ENCODE measurements at regions not wholly inside any gene's neighbourhood (a gene's known extent, or its start where the extent isn't known, plus 50 kb on each side); places are given as distances from the start of the nearest gene placed in this dataset.

DNA sequence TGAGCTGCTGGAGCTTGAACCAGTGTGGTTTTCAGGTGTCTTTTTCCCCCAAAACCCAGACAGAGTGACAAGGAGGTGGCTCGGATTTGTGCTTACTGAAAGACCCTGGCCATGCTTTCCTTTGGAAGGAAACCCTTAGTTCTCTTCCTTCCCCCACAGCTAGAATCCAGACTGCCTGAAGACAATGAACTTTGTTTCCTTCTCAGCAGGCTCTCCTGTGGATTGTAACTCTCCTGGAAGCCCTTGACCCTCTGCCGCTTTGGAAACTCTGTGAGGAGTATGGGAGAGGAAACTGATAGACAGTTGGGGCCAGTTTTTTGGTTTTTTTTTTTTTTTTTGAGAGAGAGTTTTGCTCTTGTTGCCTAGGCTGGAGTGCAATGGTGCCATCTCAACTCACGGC is 62.1 kb upstream of the SESN3 start:
- H3K36me3 ChIP-seq (ENCODE audit: control insufficient read depth, insufficient read depth, low read length), result no peaks in the 10 kb centered on the region
- H3K4me3 ChIP-seq (replicated peaks; ENCODE audit: low read depth, low read length), result no peak overlapping the region
- peaks cover 1% of the 10 kb centered on the region for H3K27me3 ChIP-seq (replicated peaks; ENCODE audit: control insufficient read depth, insufficient read depth, low read length)
- no peak for DNase-seq (ENCODE audit: extremely low read depth, insufficient read length)
- no peak for TF ChIP-seq CTCF (IDR thresholded peaks at IDR 0.05; ENCODE audit: insufficient read depth, low read length, poor library complexity, severe bottlenecking)

- no peak for DNase-seq (ENCODE audit: extremely low read depth, insufficient read length)
Observed at GRCh38 chr11:95291946-95292345, 60.9 kb upstream of the SESN3 start.

DNA sequence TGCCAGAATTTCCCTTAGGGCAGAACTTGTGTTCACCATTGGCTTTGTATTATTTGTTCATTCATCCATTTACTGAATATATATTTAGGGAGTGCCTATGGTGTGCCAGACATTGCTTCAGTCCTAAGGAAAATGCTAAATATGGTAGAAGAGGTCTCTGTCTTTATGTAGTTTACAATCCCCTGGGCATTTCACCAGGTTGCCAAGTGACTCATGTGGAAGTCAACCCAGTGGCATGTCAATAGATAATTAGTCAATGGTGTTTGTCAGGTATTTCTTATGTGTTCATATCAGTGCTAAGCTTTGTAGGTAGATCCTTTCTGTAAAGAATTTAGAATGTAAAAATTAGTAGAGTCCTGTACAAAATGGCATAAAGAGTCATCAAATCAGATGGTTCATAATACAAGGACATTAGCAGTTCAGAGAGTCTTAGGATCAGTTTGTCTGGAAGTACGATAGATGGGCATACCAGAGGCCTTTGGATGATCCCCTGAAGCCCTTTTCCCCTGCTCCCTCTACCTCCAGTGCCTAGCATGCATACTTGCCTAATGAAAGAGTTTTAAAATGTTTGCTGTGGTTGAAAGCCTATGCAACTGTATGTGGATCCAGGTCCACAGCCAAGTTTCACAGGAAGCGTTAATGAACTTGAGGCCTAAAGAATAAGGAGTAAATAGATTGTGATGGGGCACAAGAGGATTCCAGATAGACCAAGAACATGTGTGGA is 58.5 kb upstream of the SESN3 start:
- H3K36me3 ChIP-seq (ENCODE audit: control insufficient read depth, insufficient read depth, low read length), result no peaks in the 10 kb centered on the region
- DNase-seq (ENCODE audit: extremely low read depth, insufficient read length), result no peak
- no peak overlapping the region for H3K4me3 ChIP-seq (replicated peaks; ENCODE audit: low read depth, low read length)
- no peak for TF ChIP-seq CTCF (IDR thresholded peaks at IDR 0.05; ENCODE audit: insufficient read depth, low read length, poor library complexity, severe bottlenecking)
- peaks cover 1% of the 10 kb centered on the region for H3K27me3 ChIP-seq (replicated peaks; ENCODE audit: control insufficient read depth, insufficient read depth, low read length)

More at GRCh38 chr11:95291946-95292345, 60.9 kb upstream of the SESN3 start:
- H3K27me3 ChIP-seq (replicated peaks; ENCODE audit: control insufficient read depth, insufficient read depth, low read length), result peaks cover 1% of the 10 kb centered on the region
- no peak for TF ChIP-seq CTCF (IDR thresholded peaks at IDR 0.05; ENCODE audit: insufficient read depth, low read length, poor library complexity, severe bottlenecking)
- H3K36me3 ChIP-seq (ENCODE audit: control insufficient read depth, insufficient read depth, low read length), result no peaks in the 10 kb centered on the region
- no peak overlapping the region for H3K4me3 ChIP-seq (replicated peaks; ENCODE audit: low read depth, low read length)

- no peak for TF ChIP-seq CTCF (IDR thresholded peaks at IDR 0.05; ENCODE audit: insufficient read depth, low read length, poor library complexity, severe bottlenecking)
- DNase-seq (ENCODE audit: extremely low read depth, insufficient read length), result no peak
- Histone ChIP-seq H3K4me3 (replicated peaks; ENCODE audit: low read depth, low read length) (no peak overlapping the region), H3K27me3 (replicated peaks; ENCODE audit: control insufficient read depth, insufficient read depth, low read length) (no peaks in the 10 kb centered on the region; the same call in 1 of the 2 replicates), H3K36me3 (ENCODE audit: control insufficient read depth, insufficient read depth, low read length) (no peaks in the 10 kb centered on the region)
Observed at GRCh38 chr11:95284057-95285052, 53.4 kb upstream of the SESN3 start.

- Histone ChIP-seq H3K4me3 (replicated peaks; ENCODE audit: low read depth, low read length) (no peak overlapping the region), H3K36me3 (ENCODE audit: control insufficient read depth, insufficient read depth, low read length) (no peaks in the 10 kb centered on the region), H3K27me3 (replicated peaks; ENCODE audit: control insufficient read depth, insufficient read depth, low read length) (no peaks in the 10 kb centered on the region; the same call in 1 of the 2 replicates)
- TF ChIP-seq CTCF (IDR thresholded peaks at IDR 0.05; ENCODE audit: insufficient read depth, low read length, poor library complexity, severe bottlenecking), result no peak
- no peak for DNase-seq (ENCODE audit: extremely low read depth, insufficient read length)
Observed at GRCh38 chr11:95283650-95284049, 52.6 kb upstream of the SESN3 start.

All from GM06990 (cell line).